K562 (cell line): ENCODE measurements at regions not wholly inside any gene's neighbourhood (a gene's known extent, or its start where the extent isn't known, plus 50 kb on each side); places are given as distances from the start of the nearest gene placed in this dataset.

ENCODE experiments used
- AFF4 ChIP-seq: sonication (generic); formaldehyde crosslinking; IDR thresholded peaks from 2 replicates; pipeline ENCODE4 v1.8.0; 2023; ENCODE audit warnings: mild to moderate bottlenecking, missing genetic modification reagents
- BMI1 ChIP-seq: fragments of 150-350 bp; IDR thresholded peaks from 2 replicates; pipeline ENCODE4 v1.6.1; 2014; ENCODE audit warnings: low read length
- E2F3 ChIP-seq: fragments of 250-450 bp; sonication (Bioruptor Pico); IDR thresholded peaks from 2 replicates; pipeline ENCODE4 v1.4.0; 2020; ENCODE audit warnings: mild to moderate bottlenecking
- HDAC2 ChIP-seq: fragments of 450-650 bp; IDR thresholded peaks from 2 replicates; pipeline ENCODE4 v1.6.1; 2016; ENCODE audit warnings: mild to moderate bottlenecking
- HMBOX1 ChIP-seq: sonication (generic); IDR thresholded peaks from 2 replicates; pipeline ENCODE4 v1.6.1; 2016
- KAT7 ChIP-seq: sonication (generic); formaldehyde crosslinking; IDR thresholded peaks from 2 replicates; pipeline ENCODE4 v1.8.0; 2022; ENCODE audit warnings: missing genetic modification reagents, mild to moderate bottlenecking, borderline replicate concordance
- L3MBTL2 ChIP-seq: fragments of 450-650 bp; IDR thresholded peaks from 2 replicates; pipeline ENCODE4 v1.6.1; 2016; ENCODE audit warnings: mild to moderate bottlenecking, moderate library complexity
- MAFK ChIP-seq: IDR thresholded peaks from 2 replicates; pipeline ENCODE4 v1.6.1; 2011; ENCODE audit warnings: low read length, improper control_type of control experiment
- MEIS2 ChIP-seq: fragments of 450-650 bp; IDR thresholded peaks from 2 replicates; pipeline ENCODE4 v1.6.1; 2014; ENCODE audit warnings: mild to moderate bottlenecking; ENCODE audit not compliant: partially characterized antibody
- MLLT1 ChIP-seq, 2 experiments: fragments of 450-650 bp; IDR thresholded peaks; 2 replicates each; pipeline ENCODE4 v1.6.1; 2016
- NCOA1 ChIP-seq: fragments of 450-650 bp; IDR thresholded peaks from 2 replicates; pipeline ENCODE4 v1.6.1; 2016; ENCODE audit warnings: low read depth
- TAF9B ChIP-seq: fragments of 450-650 bp; IDR thresholded peaks from 2 replicates; pipeline ENCODE4 v1.6.1; 2018; ENCODE audit warnings: mild to moderate bottlenecking; ENCODE audit not compliant: partially characterized antibody
- USF2 ChIP-seq: sonication (generic); formaldehyde crosslinking; IDR thresholded peaks from 2 replicates; pipeline ENCODE4 v1.5.0; 2020; ENCODE audit warnings: missing genetic modification reagents
- XRCC4 ChIP-seq: IDR thresholded peaks from one replicate; pipeline ENCODE4 v1.6.1; 2011; ENCODE audit not compliant: insufficient read depth, insufficient read length; ENCODE audit errors: extremely low read depth
- ZNF133 ChIP-seq: fragments of 250-450 bp; sonication (Bioruptor Pico); IDR thresholded peaks from 2 replicates; pipeline ENCODE4 v1.4.0; 2020; ENCODE audit warnings: mild to moderate bottlenecking
- TF ChIP-seq, protein P1 (sequence below): fragments of 450-650 bp; IDR thresholded peaks from 2 replicates; pipeline ENCODE4 v1.6.1; 2018; ENCODE audit not compliant: partially characterized antibody
- TF ChIP-seq, protein P2 (sequence below): sonication (generic); formaldehyde crosslinking; IDR thresholded peaks from 2 replicates; pipeline ENCODE4 v1.8.0; 2022; ENCODE audit warnings: missing genetic modification reagents, mild to moderate bottlenecking, moderate library complexity, borderline replicate concordance

GRCh38 chr6:14706378-14706929 is 539.4 kb upstream of the JARID2 start (continued):
- TF ChIP-seq AFF4 (no peak), MLLT1 (IDR thresholded peaks at IDR 0.05) (peak; percentile 13 to 75; a peak in 3 of 4 replicates), HMBOX1 (no peak), ZNF133 (CRISPR knock-in tag) (no peak), HDAC2 (peak; percentile 75; the same call in 1 of the 2 replicates), KAT7 (CRISPR knock-in tag) (no peak), MEIS2 (no peak), L3MBTL2 (peak; percentile 91), USF2 (no peak), NCOA1 (peak; percentile 75; the same call in 1 of the 2 replicates), MAFK (peak; percentile 72), E2F3 (no peak; the same call in 1 of the 2 replicates), XRCC4 (no peak), BMI1 (no peak), TAF9B (peak; percentile 58)
- TF ChIP-seq, protein P1, sequence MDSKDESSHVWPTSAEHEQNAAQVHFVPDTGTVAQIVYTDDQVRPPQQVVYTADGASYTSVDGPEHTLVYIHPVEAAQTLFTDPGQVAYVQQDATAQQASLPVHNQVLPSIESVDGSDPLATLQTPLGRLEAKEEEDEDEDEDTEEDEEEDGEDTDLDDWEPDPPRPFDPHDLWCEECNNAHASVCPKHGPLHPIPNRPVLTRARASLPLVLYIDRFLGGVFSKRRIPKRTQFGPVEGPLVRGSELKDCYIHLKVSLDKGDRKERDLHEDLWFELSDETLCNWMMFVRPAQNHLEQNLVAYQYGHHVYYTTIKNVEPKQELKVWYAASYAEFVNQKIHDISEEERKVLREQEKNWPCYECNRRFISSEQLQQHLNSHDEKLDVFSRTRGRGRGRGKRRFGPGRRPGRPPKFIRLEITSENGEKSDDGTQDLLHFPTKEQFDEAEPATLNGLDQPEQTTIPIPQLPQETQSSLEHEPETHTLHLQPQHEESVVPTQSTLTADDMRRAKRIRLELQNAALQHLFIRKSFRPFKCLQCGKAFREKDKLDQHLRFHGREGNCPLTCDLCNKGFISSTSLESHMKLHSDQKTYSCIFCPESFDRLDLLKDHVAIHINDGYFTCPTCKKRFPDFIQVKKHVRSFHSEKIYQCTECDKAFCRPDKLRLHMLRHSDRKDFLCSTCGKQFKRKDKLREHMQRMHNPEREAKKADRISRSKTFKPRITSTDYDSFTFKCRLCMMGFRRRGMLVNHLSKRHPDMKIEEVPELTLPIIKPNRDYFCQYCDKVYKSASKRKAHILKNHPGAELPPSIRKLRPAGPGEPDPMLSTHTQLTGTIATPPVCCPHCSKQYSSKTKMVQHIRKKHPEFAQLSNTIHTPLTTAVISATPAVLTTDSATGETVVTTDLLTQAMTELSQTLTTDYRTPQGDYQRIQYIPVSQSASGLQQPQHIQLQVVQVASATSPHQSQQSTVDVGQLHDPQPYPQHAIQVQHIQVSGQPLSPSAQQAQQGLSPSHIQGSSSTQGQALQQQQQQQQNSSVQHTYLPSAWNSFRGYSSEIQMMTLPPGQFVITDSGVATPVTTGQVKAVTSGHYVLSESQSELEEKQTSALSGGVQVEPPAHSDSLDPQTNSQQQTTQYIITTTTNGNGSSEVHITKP: peak; percentile 82
- TF ChIP-seq, protein P2, sequence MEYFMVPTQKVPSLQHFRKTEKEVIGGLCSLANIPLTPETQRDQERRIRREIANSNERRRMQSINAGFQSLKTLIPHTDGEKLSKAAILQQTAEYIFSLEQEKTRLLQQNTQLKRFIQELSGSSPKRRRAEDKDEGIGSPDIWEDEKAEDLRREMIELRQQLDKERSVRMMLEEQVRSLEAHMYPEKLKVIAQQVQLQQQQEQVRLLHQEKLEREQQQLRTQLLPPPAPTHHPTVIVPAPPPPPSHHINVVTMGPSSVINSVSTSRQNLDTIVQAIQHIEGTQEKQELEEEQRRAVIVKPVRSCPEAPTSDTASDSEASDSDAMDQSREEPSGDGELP (CRISPR knock-in tag): peak; percentile 38; the same call in 1 of the 2 replicates
